ENCODE measurements at regions not wholly inside any gene's neighbourhood (a gene's known extent, or its start where the extent isn't known, plus 50 kb on each side); places are given as distances from the start of the nearest gene placed in this dataset.
"Not testable (repeated sequence)": the region's sequence is repeated elsewhere in the genome, so short reads cannot be mapped to it uniquely, and the experiment has no call there.

- DNase-seq = no peak
These were observed 279.3 kb upstream of the TARS1 start for GRCh38 chr5:33161421-33161820.

- DNase-seq = no peak
These were observed 278.7 kb upstream of the TARS1 start for GRCh38 chr5:33162057-33162456.

GRCh38 chr5:33166522-33166921 lies 274.2 kb upstream of the TARS1 start:
- no peak for DNase-seq

- no peak for DNase-seq
These were observed 273.8 kb upstream of the TARS1 start for GRCh38 chr5:33166948-33167347.

GRCh38 chr5:33167541-33167940 lies 273.2 kb upstream of the TARS1 start:
- DNase-seq = no peak

GRCh38 chr5:33170411-33170810 lies 270.4 kb upstream of the TARS1 start:
- no peak for DNase-seq

- no peak for DNase-seq
These were observed 266.4 kb upstream of the TARS1 start for GRCh38 chr5:33174383-33174782.

GRCh38 chr5:33179301-33179700 lies 261.5 kb upstream of the TARS1 start:
- no peak for DNase-seq

- peak; percentile 1 for DNase-seq
These were observed 259.9 kb upstream of the TARS1 start for GRCh38 chr5:33180900-33181299.

GRCh38 chr5:33182986-33183385 lies 257.8 kb upstream of the TARS1 start:
- DNase-seq = no peak

GRCh38 chr5:33184367-33184766 lies 256.4 kb upstream of the TARS1 start:
- no peak for DNase-seq

GRCh38 chr5:33188089-33188488 lies 252.7 kb upstream of the TARS1 start:
- no peak for DNase-seq

- DNase-seq = no peak
These were observed 245.9 kb upstream of the TARS1 start for GRCh38 chr5:33194914-33195313.

- DNase-seq = no peak
These were observed 245.2 kb upstream of the TARS1 start for GRCh38 chr5:33195431-33196165.

GRCh38 chr5:33198836-33199235 lies 241.9 kb upstream of the TARS1 start:
- no peak for DNase-seq

- DNase-seq = no peak
These were observed 236.8 kb upstream of the TARS1 start for GRCh38 chr5:33203931-33204330.

GRCh38 chr5:33205079-33205478 lies 235.7 kb upstream of the TARS1 start:
- DNase-seq = no peak

- DNase-seq = no peak
These were observed 234.9 kb upstream of the TARS1 start for GRCh38 chr5:33205727-33206410.

- DNase-seq = no peak
These were observed 233.7 kb upstream of the TARS1 start for GRCh38 chr5:33206962-33207506.

GRCh38 chr5:33209252-33209651 lies 231.5 kb upstream of the TARS1 start:
- no peak for DNase-seq

- not testable (repeated sequence) for DNase-seq
These were observed 230.5 kb upstream of the TARS1 start for GRCh38 chr5:33210221-33210620.

- DNase-seq = no peak
These were observed 229.8 kb upstream of the TARS1 start for GRCh38 chr5:33210978-33211377.

GRCh38 chr5:33212439-33212838 lies 228.3 kb upstream of the TARS1 start:
- DNase-seq = no peak

GRCh38 chr5:33212900-33213299 lies 227.9 kb upstream of the TARS1 start:
- DNase-seq = no peak
